Tibial nerve (tissue), 4 donors: ENCODE measurements at regions not wholly inside any gene's neighbourhood (a gene's known extent, or its start where the extent isn't known, plus 50 kb on each side); places are given as distances from the start of the nearest gene placed in this dataset.
A peak's percentile ranks its signal among the peaks of the same experiment; 100 is the strongest.

Experiments
- DNase-seq, 2 donors: peaks; one replicate each; pipeline ENCODE4 v3.0.0-alpha.2; 2019; ENCODE audit warnings: low spot score in 2 of 2
- H3K27ac ChIP-seq, 4 donors: fragments of 200-600 bp; sonication (generic) in 3 of 4; one replicate each; pipeline ENCODE4 v1.5.1; 2017 to 2019; ENCODE audit warnings: mild to moderate bottlenecking in 1 of 4
- H3K27me3 ChIP-seq, 2 donors: fragments of 200-600 bp; sonication (generic) in 1 of 2; one replicate each; pipeline versions ENCODE4 v1.5.1 to v1.6.0; 2017 to 2019
- H3K36me3 ChIP-seq, 3 donors: fragments of 200-600 bp; sonication (generic); one replicate each; pipeline ENCODE4 v1.5.1; 2018 to 2019
- H3K4me1 ChIP-seq, 4 donors: fragments of 200-600 bp; sonication (generic) in 3 of 4; one replicate each; pipeline ENCODE4 v1.5.1; 2017 to 2019
- H3K4me3 ChIP-seq, 4 donors: fragments of 200-600 bp; sonication (generic) in 3 of 4; one replicate each; pipeline ENCODE4 v1.5.1; 2017 to 2019; ENCODE audit warnings: mild to moderate bottlenecking in 1 of 4, moderate library complexity in 1 of 4
- H3K9me3 ChIP-seq, 4 donors: fragments of 200-600 bp; sonication (generic) in 3 of 4; one replicate each; pipeline ENCODE4 v1.5.1; 2017 to 2019
- EP300 ChIP-seq, 2 donors: sonication (generic); formaldehyde crosslinking; IDR thresholded peaks; one replicate each; pipeline ENCODE4 v1.6.1; 2017; ENCODE audit warnings: antibody characterized with exemption in 2 of 2, mild to moderate bottlenecking in 1 of 2
- POLR2A ChIP-seq, 2 donors: fragments of 450-650 bp; IDR thresholded peaks; one replicate each; pipeline ENCODE4 v1.6.1; 2017; ENCODE audit warnings: antibody characterized with exemption in 2 of 2, mild to moderate bottlenecking in 2 of 2, moderate library complexity in 2 of 2
- WGBS, 2 donors: methylation state at CpG; one replicate each; pipeline ENCODE4 v1.1.5; 2018; 5-methylcytosine and 5-hydroxymethylcytosine counted together
- TF ChIP-seq, protein P1 (sequence below), 5 experiments: fragments of 200-600 bp in 3 of 5; fragments of 450-650 bp in 2 of 5; sonication (generic) in 3 of 5; IDR thresholded peaks; one replicate each; pipeline ENCODE4 v1.5.1; 2016 to 2019; ENCODE audit warnings: antibody characterized with exemption in 5 of 5, mild to moderate bottlenecking in 3 of 5, moderate library complexity in 2 of 5

DNA sequence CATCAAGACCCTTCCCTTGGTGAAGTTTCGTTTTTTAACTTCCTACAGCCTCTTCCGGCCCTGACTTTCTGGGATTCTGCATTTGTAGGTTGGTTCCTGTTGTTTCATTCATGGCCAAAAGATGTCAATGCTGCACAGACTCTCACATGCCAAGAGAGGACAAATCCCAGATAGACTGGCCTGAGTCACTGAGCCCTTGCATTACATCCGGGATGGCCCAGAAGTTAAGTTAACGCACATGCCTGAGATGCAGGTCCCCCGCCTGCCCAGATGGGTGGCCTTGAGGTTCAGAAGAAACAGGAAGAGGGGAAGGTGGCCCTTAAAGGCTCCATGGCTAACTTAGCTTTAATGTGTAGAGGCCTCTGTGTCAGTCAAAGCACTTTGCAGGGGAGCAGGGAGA is 51.6 kb upstream of the SRGAP3 start:
- H3K27me3 ChIP-seq, result no peaks in the 10 kb centered on the region
- peaks cover 0 to 7% (median 3%) of the 10 kb centered on the region in 4 donors for H3K4me1 ChIP-seq
- TF ChIP-seq, protein P1, sequence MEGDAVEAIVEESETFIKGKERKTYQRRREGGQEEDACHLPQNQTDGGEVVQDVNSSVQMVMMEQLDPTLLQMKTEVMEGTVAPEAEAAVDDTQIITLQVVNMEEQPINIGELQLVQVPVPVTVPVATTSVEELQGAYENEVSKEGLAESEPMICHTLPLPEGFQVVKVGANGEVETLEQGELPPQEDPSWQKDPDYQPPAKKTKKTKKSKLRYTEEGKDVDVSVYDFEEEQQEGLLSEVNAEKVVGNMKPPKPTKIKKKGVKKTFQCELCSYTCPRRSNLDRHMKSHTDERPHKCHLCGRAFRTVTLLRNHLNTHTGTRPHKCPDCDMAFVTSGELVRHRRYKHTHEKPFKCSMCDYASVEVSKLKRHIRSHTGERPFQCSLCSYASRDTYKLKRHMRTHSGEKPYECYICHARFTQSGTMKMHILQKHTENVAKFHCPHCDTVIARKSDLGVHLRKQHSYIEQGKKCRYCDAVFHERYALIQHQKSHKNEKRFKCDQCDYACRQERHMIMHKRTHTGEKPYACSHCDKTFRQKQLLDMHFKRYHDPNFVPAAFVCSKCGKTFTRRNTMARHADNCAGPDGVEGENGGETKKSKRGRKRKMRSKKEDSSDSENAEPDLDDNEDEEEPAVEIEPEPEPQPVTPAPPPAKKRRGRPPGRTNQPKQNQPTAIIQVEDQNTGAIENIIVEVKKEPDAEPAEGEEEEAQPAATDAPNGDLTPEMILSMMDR (IDR thresholded peaks at IDR 0.05), result no peak
- no peak for TF ChIP-seq POLR2A (IDR thresholded peaks at IDR 0.05)
- TF ChIP-seq EP300 (IDR thresholded peaks at IDR 0.05), result no peak
- no peaks in the 10 kb centered on the region for H3K36me3 ChIP-seq
- DNase-seq, result no peak
- H3K9me3 ChIP-seq, result no peaks in the 10 kb centered on the region
- H3K27ac ChIP-seq, result no peak overlapping the region
- H3K4me3 ChIP-seq, result no peak overlapping the region
- 85 to 90% methylated on average over 5 of the region's 5 CpGs for WGBS, 2 donors

DNA sequence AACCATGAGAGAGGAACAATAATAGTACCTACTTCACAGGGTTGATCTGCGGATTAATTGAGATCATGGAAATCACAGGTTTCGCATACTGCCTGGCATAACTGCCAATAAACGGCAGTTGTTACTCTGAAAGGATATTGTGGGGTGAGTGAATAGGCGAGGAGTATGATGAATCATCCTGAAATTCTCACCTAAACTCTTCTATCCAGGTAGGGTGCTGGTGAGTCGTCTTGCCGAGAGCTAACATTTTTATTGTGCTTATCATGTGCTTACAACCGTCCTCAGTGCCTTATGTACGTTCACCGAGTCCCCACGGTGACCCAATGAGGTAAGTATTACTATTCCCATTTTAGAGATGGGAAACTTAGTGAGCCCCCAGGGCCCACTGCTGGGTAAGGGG is 52.4 kb upstream of the SRGAP3 start:
- TF ChIP-seq EP300 (IDR thresholded peaks at IDR 0.05) (no peak), POLR2A (IDR thresholded peaks at IDR 0.05) (no peak)
- TF ChIP-seq, protein P1 (IDR thresholded peaks at IDR 0.05), result no peak
- no peak for DNase-seq

DNA sequence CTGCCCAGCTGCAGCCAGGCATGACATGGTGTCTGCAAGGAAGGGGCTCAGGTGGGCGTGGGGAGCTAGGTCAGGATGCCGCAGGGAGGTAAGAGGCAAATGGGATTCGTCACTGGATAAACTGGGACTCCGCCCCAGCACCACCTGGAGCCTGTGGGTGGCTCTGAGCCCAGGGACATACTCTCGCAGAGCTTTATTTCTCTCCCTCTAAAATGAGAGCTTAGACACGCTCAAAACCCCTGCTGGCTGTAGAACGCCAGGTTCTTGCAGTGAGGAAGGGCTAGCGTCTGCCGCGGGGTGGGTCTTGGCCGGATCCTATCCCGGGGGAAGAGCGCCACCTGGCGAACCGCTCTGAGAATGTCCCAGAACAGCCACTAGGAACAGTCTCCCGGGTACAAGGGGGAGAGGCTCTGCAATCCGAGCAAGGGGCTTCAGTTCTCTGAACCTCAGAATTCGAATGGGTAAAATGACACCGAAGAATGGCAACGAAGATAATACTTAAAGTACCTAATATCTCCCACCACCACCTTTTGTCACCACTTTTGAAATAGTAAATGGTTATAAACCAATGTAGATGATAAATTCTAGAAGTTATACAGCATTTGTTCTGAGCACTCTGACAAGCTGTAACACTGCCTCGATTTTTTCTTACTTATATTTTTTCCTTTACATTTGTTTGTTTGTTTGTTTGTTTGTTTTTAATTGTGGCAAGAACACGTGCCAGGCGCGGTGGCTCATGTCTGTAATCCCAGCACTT is 53.2 kb upstream of the SRGAP3 start:
- 15 to 16% methylated on average over 22 to 24 of the region's 24 CpGs for WGBS, 2 donors

More for the DNA sequence above, 52.4 kb upstream of the SRGAP3 start:
- H3K36me3 ChIP-seq, result no peaks in the 10 kb centered on the region
- H3K27ac ChIP-seq, result no peak overlapping the region
- H3K4me3 ChIP-seq, result no peak overlapping the region
- no peaks in the 10 kb centered on the region for H3K27me3 ChIP-seq
- 76 to 79% methylated on average over 10 of the region's 10 CpGs for WGBS, 2 donors
- peaks cover 0 to 7% (median 3%) of the 10 kb centered on the region in 4 donors for H3K4me1 ChIP-seq
- no peaks in the 10 kb centered on the region for H3K9me3 ChIP-seq

DNA sequence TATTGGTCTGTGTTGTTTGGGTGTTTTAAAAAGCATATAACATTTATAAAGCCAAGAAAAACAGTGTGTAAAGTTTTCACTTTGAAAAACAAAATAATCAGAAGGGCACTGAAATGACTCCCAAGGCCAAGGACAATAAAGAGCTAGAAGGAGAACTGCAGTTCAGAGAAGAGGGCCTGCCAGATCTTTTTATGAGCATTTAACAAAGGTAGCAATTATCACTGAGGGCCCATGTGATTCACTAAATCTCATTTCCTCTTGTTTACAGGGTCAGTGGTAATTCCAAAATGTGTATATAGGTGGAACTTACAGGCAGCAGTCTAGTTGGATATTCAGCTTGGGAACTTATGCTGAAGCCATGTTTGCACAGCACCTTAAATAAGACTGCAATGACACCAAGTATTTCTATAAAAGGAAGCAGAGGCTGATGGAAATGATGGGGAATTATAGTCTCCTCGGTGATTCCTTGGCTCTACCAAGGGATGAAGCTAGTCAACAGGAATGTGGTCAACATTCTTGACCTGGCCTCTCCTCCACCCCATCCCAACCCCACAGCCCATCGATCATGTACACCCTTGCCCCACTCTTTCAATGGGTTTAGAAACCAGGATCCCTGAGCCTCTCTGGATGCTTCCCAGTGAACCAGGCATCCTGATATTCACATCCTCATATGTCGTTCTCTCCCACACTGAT is 54.4 kb upstream of the THUMPD3 start:
- DNase-seq, result no peak
- WGBS, 2 donors, result 41 to 46% methylated on average over 3 of the region's 3 CpGs
- Histone ChIP-seq H3K36me3 (no peaks in the 10 kb centered on the region), H3K27me3 (no peaks in the 10 kb centered on the region), H3K4me1 (no peaks in the 10 kb centered on the region), H3K9me3 (no peaks in the 10 kb centered on the region), H3K27ac (no peak overlapping the region), H3K4me3 (no peak overlapping the region)
- TF ChIP-seq EP300 (IDR thresholded peaks at IDR 0.05), result no peak
- TF ChIP-seq, protein P1 (IDR thresholded peaks at IDR 0.05), result no peak
- TF ChIP-seq POLR2A (IDR thresholded peaks at IDR 0.05), result no peak

More for the DNA sequence above, 53.2 kb upstream of the SRGAP3 start:
- Histone ChIP-seq H3K36me3 (no peaks in the 10 kb centered on the region), H3K27ac (no peak overlapping the region), H3K4me3 (peak overlapping the region; percentile 16 to 38 (median 28)), H3K9me3 (no peaks in the 10 kb centered on the region), H3K27me3 (no peaks in the 10 kb centered on the region), H3K4me1 (peaks cover 0 to 7% (median 3%) of the 10 kb centered on the region in 4 donors)
- peak; percentile 43 to 62 for DNase-seq
- TF ChIP-seq EP300 (IDR thresholded peaks at IDR 0.05) (no peak), POLR2A (IDR thresholded peaks at IDR 0.05) (no peak)
- TF ChIP-seq, protein P1 (IDR thresholded peaks at IDR 0.05), result peak; percentile 86 to 94 (median 89)

DNA sequence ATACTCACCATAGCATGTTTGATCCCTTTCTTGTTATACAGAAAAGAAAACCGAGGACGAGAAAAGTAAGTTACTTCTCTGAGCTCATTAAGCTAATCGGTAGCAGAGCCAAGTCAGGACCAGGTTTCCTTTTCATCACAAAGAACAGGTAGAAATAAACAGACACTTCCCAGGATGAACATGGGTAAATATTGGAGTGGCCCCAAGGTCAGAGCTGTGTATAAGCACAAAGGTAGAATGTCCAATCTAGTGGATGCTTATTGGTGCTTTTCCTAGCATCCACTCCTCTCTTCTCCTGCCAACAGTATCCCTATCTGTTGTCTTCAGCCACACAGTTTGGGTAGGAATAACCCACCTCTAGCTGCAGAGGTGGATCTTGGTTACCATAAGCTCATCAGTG is 52.8 kb upstream of the THUMPD3 start:
- H3K9me3 ChIP-seq, result no peaks in the 10 kb centered on the region

More for the DNA sequence above, 52.8 kb upstream of the THUMPD3 start:
- 92 to 95% methylated on average over 3 of the region's 3 CpGs for WGBS, 2 donors
- H3K27me3 ChIP-seq, result no peaks in the 10 kb centered on the region
- TF ChIP-seq EP300 (IDR thresholded peaks at IDR 0.05) (no peak), POLR2A (IDR thresholded peaks at IDR 0.05) (no peak)
- TF ChIP-seq, protein P1 (IDR thresholded peaks at IDR 0.05), result no peak
- H3K27ac ChIP-seq, result no peak overlapping the region
- no peak overlapping the region for H3K4me3 ChIP-seq
- DNase-seq, result no peak
- no peaks in the 10 kb centered on the region for H3K4me1 ChIP-seq
- H3K36me3 ChIP-seq, result no peaks in the 10 kb centered on the region
